NB4 (cell line): ENCODE measurements at regions not wholly inside any gene's neighbourhood (a gene's known extent, or its start where the extent isn't known, plus 50 kb on each side); places are given as distances from the start of the nearest gene placed in this dataset.

Experiments
- DNase-seq: peaks from one replicate; pipeline ENCODE4 v3.0.0; 2010; ENCODE audit warnings: low read depth
- H3K4me3 ChIP-seq: one replicate; pipeline ENCODE4 v1.5.1; 2011; ENCODE audit warnings: mild to moderate bottlenecking, low read depth, low read length, moderate library complexity
- CTCF ChIP-seq: IDR thresholded peaks from one replicate; pipeline ENCODE4 v1.5.1; 2012; ENCODE audit warnings: low read depth, low read length
- MYC ChIP-seq: IDR thresholded peaks from 2 replicates; pipeline ENCODE4 v1.6.1; 2011; ENCODE audit warnings: low read depth, low read length
- POLR2A ChIP-seq: IDR thresholded peaks from 2 replicates; pipeline ENCODE4 v1.6.1; 2011; ENCODE audit warnings: mild to moderate bottlenecking; ENCODE audit not compliant: insufficient read length; ENCODE audit errors: extremely low read depth
- TF ChIP-seq, protein P1 (sequence below): IDR thresholded peaks from 2 replicates; pipeline ENCODE4 v1.6.1; 2011; ENCODE audit warnings: low read depth, low read length

DNA sequence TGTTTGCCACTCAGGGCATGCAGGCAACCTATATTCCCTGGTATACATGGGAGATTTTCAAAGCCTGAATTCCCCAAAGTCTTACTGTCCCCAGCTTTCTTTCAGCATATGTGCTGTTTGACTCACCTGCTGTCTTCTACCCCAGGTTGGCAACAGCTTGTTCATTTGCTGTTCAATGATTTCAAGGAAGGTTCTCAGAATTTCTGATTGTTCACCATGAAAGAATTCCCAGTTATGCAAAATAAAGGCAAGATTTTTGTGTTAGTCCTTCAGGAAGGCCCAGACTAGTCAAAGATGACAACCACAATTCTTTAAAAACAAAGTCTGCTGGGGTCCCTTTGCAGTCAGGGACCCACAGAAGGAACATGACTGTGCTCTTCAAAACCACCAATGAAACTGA lies 1057.8 kb upstream of the CDH2 start:
- DNase-seq, result no peak
- TF ChIP-seq, protein P1, sequence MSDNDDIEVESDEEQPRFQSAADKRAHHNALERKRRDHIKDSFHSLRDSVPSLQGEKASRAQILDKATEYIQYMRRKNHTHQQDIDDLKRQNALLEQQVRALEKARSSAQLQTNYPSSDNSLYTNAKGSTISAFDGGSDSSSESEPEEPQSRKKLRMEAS, result no peak
- no peak for TF ChIP-seq MYC
- TF ChIP-seq POLR2A, result no peak
- no peak for TF ChIP-seq CTCF
- H3K4me3 ChIP-seq, result no peak overlapping the region

DNA sequence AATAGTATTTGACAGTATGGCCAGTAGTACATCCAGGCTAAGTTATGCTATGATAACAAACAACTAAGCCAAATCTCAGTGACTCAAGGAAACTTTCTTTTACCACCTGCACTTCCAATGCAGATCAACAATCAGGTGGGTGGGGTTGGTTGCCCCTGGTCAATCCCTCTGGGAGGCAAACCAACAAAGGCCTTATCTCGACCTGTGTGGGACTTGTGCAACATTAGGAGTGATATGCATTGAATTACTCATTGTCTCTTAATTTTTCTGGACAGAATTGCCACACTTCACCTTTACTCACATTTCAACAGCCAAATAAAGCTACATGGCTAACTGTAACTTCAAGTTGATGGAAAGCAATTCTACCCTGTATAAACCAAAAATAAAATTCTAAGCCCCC lies 1049.3 kb upstream of the CDH2 start:
- TF ChIP-seq MYC, result no peak
- TF ChIP-seq, protein P1, result no peak
- no peak for TF ChIP-seq POLR2A
- no peak for TF ChIP-seq CTCF
- DNase-seq, result no peak
- no peak overlapping the region for H3K4me3 ChIP-seq

GRCh38 chr18:29225351-29225750 lies 1048.4 kb upstream of the CDH2 start:
- TF ChIP-seq POLR2A (no peak), CTCF (no peak), MYC (no peak)
- TF ChIP-seq, protein P1, result no peak
- no peak overlapping the region for H3K4me3 ChIP-seq
- DNase-seq, result no peak

DNA sequence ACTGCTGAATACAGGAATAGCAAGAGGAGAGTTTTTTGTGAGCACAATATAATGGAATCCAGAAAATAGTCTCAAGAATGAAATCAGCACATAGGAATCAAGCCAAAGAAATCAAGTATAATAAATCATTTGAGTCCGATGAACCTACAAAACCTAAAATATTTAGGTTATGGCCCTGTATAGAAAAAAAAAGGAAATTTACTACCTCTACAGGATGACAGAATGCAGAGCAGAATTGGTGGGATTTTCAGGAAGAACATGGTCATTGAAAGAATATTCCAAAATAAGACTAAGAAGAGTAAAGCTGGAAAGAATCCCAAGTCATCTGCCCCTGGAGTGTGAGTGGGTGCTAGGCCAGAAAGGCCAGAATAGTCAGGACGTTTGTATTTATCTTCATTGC lies 1041.2 kb upstream of the CDH2 start:
- H3K4me3 ChIP-seq, result no peak overlapping the region
- no peak for TF ChIP-seq CTCF
- no peak for TF ChIP-seq MYC
- TF ChIP-seq POLR2A, result no peak
- TF ChIP-seq, protein P1, result no peak
- DNase-seq, result no peak

- no peak for TF ChIP-seq CTCF
- TF ChIP-seq POLR2A, result no peak
- TF ChIP-seq, protein P1, result no peak
- no peak for TF ChIP-seq MYC
- DNase-seq, result no peak
- no peak overlapping the region for H3K4me3 ChIP-seq
Measured at GRCh38 chr18:29217124-29217915, 1040.4 kb upstream of the CDH2 start.
